Superior temporal gyrus (tissue), 1 donor: ENCODE measurements at regions not wholly inside any gene's neighbourhood (a gene's known extent, or its start where the extent isn't known, plus 50 kb on each side); places are given as distances from the start of the nearest gene placed in this dataset.
"Not testable (repeated sequence)": the region's sequence is repeated elsewhere in the genome, so short reads cannot be mapped to it uniquely, and the experiment has no call there.

Source experiments
- DNase-seq: peaks from one replicate; pipeline ENCODE4 v3.0.0-alpha.2; 2016; ENCODE audit errors: extremely low spot score

- no peak for DNase-seq
Observed at GRCh38 chr5:16296946-16297345, 117.4 kb upstream of the MARCHF11 start.

GRCh38 chr5:16291894-16292293 is 112.3 kb upstream of the MARCHF11 start:
- DNase-seq: no peak

GRCh38 chr5:16291474-16291873 is 111.9 kb upstream of the MARCHF11 start:
- DNase-seq: no peak

GRCh38 chr5:16283791-16284190 is 104.2 kb upstream of the MARCHF11 start:
- DNase-seq: no peak

GRCh38 chr5:16276859-16277258 is 97.3 kb upstream of the MARCHF11 start:
- DNase-seq: not testable (repeated sequence)

GRCh38 chr5:16271851-16272250 is 92.3 kb upstream of the MARCHF11 start:
- no peak for DNase-seq

GRCh38 chr5:16265141-16265540 is 85.5 kb upstream of the MARCHF11 start:
- DNase-seq: no peak

- DNase-seq: no peak
Observed at GRCh38 chr5:16260000-16260399, 80.4 kb upstream of the MARCHF11 start.

- no peak for DNase-seq
Observed at GRCh38 chr5:16253856-16254255, 74.3 kb upstream of the MARCHF11 start.

GRCh38 chr5:16245956-16246355 is 66.4 kb upstream of the MARCHF11 start:
- no peak for DNase-seq

GRCh38 chr5:16245249-16245648 is 65.7 kb upstream of the MARCHF11 start:
- no peak for DNase-seq

- no peak for DNase-seq
Observed at GRCh38 chr5:16238018-16238417, 58.4 kb upstream of the MARCHF11 start.

- DNase-seq: no peak
Observed at GRCh38 chr5:16234598-16234997, 55.0 kb upstream of the MARCHF11 start.

- no peak for DNase-seq
Observed at GRCh38 chr5:16233730-16234129, 54.1 kb upstream of the MARCHF11 start.

- DNase-seq: no peak
Observed at GRCh38 chr5:16229357-16229940, 49.9 kb upstream of the MARCHF11 start.
